PC-3 (cell line): ENCODE measurements at regions not wholly inside any gene's neighbourhood (a gene's known extent, or its start where the extent isn't known, plus 50 kb on each side); places are given as distances from the start of the nearest gene placed in this dataset.

Source experiments
- CTCF ChIP-seq: fragments of 300-600 bp; sonication (generic); conservative IDR thresholded peaks from 2 replicates; pipeline ENCODE4 v1.5.1; 2017; ENCODE audit warnings: antibody characterized with exemption, low read depth, mild to moderate bottlenecking, low read length
- EZH2 ChIP-seq: fragments of 300-600 bp; sonication (generic); IDR thresholded peaks from one replicate; pipeline ENCODE4 v1.6.1; 2017; ENCODE audit warnings: antibody characterized with exemption, mild to moderate bottlenecking, low read length; ENCODE audit not compliant: unreplicated experiment

- TF ChIP-seq CTCF = no peak
- no peak for TF ChIP-seq EZH2
Measured at GRCh38 chr12:97259098-97259497, 203.5 kb upstream of the RMST start.
